GM12872 (cell line): ENCODE measurements at regions not wholly inside any gene's neighbourhood (a gene's known extent, or its start where the extent isn't known, plus 50 kb on each side); places are given as distances from the start of the nearest gene placed in this dataset.

Experiments
- TF ChIP-seq, protein P1 (sequence below): IDR thresholded peaks from 3 replicates; pipeline ENCODE4 v1.5.1; 2011; ENCODE audit warnings: low read depth, mild to moderate bottlenecking, low read length, moderate library complexity; ENCODE audit not compliant: insufficient read depth

DNA sequence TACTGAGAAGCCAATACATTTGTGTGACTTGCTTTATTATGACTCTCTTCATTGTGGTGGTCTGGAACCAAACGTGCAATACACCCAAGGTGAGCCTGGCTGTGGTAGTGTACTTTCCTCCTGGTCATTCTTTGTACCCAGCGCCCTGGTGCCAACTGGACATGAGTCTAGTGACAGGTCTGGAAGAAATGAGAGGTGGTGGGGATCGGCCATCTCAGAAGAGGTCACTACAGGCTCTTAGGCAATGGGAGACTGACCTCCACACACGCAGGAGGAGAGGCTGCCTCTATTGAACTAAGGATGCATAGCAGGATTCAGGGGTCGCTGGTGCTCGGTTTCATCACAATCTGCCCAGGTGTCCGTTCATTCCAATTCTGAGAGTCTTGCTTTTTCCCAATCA is 56.4 kb upstream of the RTL6 start:
- TF ChIP-seq, protein P1, sequence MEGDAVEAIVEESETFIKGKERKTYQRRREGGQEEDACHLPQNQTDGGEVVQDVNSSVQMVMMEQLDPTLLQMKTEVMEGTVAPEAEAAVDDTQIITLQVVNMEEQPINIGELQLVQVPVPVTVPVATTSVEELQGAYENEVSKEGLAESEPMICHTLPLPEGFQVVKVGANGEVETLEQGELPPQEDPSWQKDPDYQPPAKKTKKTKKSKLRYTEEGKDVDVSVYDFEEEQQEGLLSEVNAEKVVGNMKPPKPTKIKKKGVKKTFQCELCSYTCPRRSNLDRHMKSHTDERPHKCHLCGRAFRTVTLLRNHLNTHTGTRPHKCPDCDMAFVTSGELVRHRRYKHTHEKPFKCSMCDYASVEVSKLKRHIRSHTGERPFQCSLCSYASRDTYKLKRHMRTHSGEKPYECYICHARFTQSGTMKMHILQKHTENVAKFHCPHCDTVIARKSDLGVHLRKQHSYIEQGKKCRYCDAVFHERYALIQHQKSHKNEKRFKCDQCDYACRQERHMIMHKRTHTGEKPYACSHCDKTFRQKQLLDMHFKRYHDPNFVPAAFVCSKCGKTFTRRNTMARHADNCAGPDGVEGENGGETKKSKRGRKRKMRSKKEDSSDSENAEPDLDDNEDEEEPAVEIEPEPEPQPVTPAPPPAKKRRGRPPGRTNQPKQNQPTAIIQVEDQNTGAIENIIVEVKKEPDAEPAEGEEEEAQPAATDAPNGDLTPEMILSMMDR: no peak

DNA sequence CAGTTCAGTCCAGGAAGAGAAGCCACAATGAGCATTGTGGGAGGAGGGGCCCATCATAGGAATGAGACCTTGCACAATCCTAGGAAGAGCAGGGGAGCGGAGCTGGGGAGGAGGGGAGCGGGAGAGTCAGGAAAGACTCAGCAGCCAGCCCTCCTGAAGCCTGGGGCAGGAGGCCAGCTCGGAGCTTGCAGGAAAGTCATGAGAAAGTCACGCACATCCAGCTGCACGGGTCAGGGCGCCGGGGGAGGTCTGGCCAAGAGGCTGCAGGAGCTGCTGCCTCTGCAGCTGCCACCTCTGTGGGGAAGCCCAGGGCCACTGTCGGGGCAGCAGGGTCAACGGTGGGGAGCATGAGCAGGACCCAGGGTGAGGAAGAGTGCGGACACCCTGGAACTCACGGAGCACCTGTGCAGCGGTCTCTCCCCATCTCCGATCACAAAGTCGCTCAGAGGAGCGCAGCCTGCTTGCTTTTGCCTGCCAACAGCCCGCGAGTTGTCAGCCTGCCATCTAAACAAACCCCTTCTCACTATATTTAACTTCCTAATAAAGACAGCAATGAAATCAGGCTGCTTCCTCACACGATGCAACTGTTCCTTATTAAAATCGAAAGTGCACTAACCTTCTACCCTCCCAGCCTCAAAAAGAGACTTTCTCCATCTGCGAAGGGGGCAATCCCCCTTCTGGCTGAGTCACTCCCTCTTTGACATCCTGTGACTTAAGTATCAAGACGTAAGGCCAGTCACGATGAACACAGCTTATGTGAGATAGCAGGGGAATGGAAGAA is 52.9 kb upstream of the RTL6 start:
- TF ChIP-seq, protein P1: no peak

DNA sequence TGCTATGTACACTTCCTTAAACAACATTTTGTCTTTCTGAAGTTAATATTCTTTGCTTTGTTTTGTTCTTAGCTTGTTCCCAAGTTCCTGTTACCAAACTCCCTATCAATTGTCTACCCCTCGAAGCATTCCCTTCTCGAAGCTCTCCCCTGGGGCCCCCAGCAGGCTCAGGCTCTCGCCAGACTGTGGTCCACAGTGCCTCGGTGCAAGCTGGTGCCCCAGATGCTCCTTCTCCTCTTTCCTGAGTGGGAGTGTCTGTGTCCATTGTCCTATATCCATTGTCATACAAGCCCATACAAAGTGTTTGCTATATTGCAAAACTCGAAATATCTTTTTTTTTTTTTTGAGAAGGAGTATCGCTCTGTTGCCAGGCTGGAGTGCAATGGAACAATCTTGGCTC is 51.7 kb upstream of the RTL6 start:
- TF ChIP-seq, protein P1: no peak

DNA sequence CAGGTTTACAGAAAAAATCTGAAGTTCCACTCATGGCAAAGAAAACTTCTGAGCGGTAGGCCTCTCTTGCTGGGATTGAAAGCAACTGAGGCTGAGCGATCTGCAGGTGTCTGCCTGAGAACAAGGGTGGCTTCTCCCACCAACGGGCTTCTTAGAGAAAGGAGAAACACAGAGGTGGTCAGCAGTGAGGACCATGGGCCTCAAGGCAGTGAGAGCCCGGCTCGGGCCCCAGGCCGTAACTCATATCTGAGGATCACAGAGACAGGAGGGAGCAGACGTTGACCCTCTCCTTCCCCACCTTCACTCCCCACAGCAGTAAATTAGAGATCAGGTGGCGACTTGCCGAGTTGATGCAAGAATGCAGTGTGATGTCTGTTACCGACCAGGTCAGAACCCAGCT is 50.9 kb upstream of the RTL6 start:
- TF ChIP-seq, protein P1: no peak
